ENCODE measurements at regions not wholly inside any gene's neighbourhood (a gene's known extent, or its start where the extent isn't known, plus 50 kb on each side); places are given as distances from the start of the nearest gene placed in this dataset.

DNA sequence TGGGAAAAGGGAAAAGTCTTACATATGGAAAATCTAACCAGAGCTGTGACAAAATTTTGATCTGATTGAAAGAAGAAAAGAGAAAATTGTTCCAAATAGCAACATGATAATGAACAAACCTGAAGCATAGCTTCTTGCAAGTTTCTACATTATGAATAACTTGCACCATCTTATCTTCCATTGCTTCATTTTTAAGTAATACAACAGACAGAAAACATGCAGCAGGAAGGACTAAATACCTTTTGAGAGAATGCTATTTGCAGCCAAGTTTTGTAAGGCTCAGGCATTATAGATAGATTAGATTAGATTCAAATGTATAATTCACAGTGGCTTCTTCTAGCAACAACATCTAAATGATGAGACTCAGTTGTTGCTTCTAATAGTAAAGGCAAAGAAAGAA, 441.4 kb downstream of the AEBP2 start:
- H2BK120ac ChIP-seq (ENCODE audit: low read depth, low read length), result no peak overlapping the region
- H3K36me3 ChIP-seq (replicated peaks in 1 of 2; ENCODE audit: control insufficient read depth in 2 of 2, insufficient read depth in 2 of 2, low read length in 2 of 2), result no peaks in the 10 kb centered on the region
- H2AFZ ChIP-seq (ENCODE audit: low read length), result no peak overlapping the region
- no peak overlapping the region for H3K4ac ChIP-seq (ENCODE audit: low read length)
- H3K9ac ChIP-seq (ENCODE audit: low read depth, low read length, poor library complexity), result no peak overlapping the region
- H3K27ac ChIP-seq (replicated peaks; ENCODE audit: low read length), result no peak overlapping the region
- H3K79me1 ChIP-seq (ENCODE audit: low read depth, low read length), result no peaks in the 10 kb centered on the region
- H3K18ac ChIP-seq (ENCODE audit: low read length), result no peak overlapping the region
- no peak overlapping the region for H4K91ac ChIP-seq (ENCODE audit: low read depth, low read length, poor library complexity)
- H2BK12ac ChIP-seq (ENCODE audit: low read length), result no peak overlapping the region
- H2BK15ac ChIP-seq (ENCODE audit: low read length), result no peak overlapping the region
- peaks cover 0 to 16% of the 10 kb centered on the region in 2 donors for H3K9me3 ChIP-seq (replicated peaks in 1 of 2; ENCODE audit: control insufficient read depth in 2 of 2, insufficient read depth in 1 of 2, low read depth in 1 of 2, low read length in 2 of 2)
- H3K27me3 ChIP-seq (ENCODE audit: control insufficient read depth in 3 of 3, insufficient read depth in 3 of 3, low read depth in 1 of 3, low read length in 3 of 3), result no peaks in the 10 kb centered on the region
- H4K8ac ChIP-seq (ENCODE audit: low read depth, low read length), result no peak overlapping the region
- no peak overlapping the region for H3K14ac ChIP-seq (ENCODE audit: low read length)
- H2AK5ac ChIP-seq (ENCODE audit: low read depth, low read length), result no peak overlapping the region
- no peak overlapping the region for H2BK5ac ChIP-seq (ENCODE audit: low read length)
- H3K4me1 ChIP-seq (ENCODE audit: control insufficient read depth in 2 of 2, insufficient read depth in 1 of 2, low read depth in 1 of 2, low read length in 2 of 2), result peaks cover 0 to 2% of the 10 kb centered on the region in 2 donors
- H3K4me3 ChIP-seq (ENCODE audit: low read length in 2 of 2), result no peak overlapping the region
- no peak overlapping the region for H3K23ac ChIP-seq (ENCODE audit: low read depth, low read length, poor library complexity)
- no peak for DNase-seq (ENCODE audit: low spot score)
- H3K4me2 ChIP-seq (ENCODE audit: insufficient read depth, low read length, poor library complexity, severe bottlenecking), result no peak overlapping the region

DNA sequence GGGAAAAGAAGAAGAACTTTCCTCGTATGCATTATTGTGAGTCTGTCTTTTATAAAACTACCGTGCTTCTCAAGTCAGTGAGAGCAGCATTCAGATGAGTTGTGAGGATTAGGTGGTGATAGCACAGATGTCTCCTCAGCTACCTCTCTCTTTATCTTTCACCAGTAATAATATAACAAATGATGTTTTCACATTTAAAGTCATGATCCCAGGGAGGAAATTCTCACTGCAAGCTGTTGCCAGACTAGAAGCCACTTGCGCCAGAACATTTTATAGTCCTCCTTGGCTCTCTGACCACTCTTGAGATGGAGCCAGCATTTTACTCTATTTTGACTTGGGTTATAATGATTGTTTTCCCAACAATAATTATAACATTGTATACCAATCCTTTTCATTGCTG, 443.1 kb downstream of the AEBP2 start:
- Histone ChIP-seq H3K27me3 (ENCODE audit: control insufficient read depth in 3 of 3, insufficient read depth in 3 of 3, low read depth in 1 of 3, low read length in 3 of 3) (no peaks in the 10 kb centered on the region), H3K79me1 (ENCODE audit: low read depth, low read length) (no peaks in the 10 kb centered on the region), H3K14ac (ENCODE audit: low read length) (no peak overlapping the region), H3K4ac (ENCODE audit: low read length) (no peak overlapping the region), H2BK15ac (ENCODE audit: low read length) (no peak overlapping the region), H2AK5ac (ENCODE audit: low read depth, low read length) (no peak overlapping the region), H3K9ac (ENCODE audit: low read depth, low read length, poor library complexity) (no peak overlapping the region), H2BK120ac (ENCODE audit: low read depth, low read length) (no peak overlapping the region), H2AFZ (ENCODE audit: low read length) (no peak overlapping the region), H3K4me3 (ENCODE audit: low read length in 2 of 2) (no peak overlapping the region), H3K23ac (ENCODE audit: low read depth, low read length, poor library complexity) (no peak overlapping the region), H2BK12ac (ENCODE audit: low read length) (no peak overlapping the region), H3K36me3 (replicated peaks in 1 of 2; ENCODE audit: control insufficient read depth in 2 of 2, insufficient read depth in 2 of 2, low read length in 2 of 2) (no peaks in the 10 kb centered on the region), H4K8ac (ENCODE audit: low read depth, low read length) (no peak overlapping the region), H2BK5ac (ENCODE audit: low read length) (no peak overlapping the region), H3K9me3 (replicated peaks in 1 of 2; ENCODE audit: control insufficient read depth in 2 of 2, insufficient read depth in 1 of 2, low read depth in 1 of 2, low read length in 2 of 2) (peaks cover 0 to 16% of the 10 kb centered on the region in 2 donors), H3K4me2 (ENCODE audit: insufficient read depth, low read length, poor library complexity, severe bottlenecking) (no peak overlapping the region), H3K4me1 (ENCODE audit: control insufficient read depth in 2 of 2, insufficient read depth in 1 of 2, low read depth in 1 of 2, low read length in 2 of 2) (peaks cover 0 to 6% of the 10 kb centered on the region in 2 donors), H3K27ac (replicated peaks; ENCODE audit: low read length) (no peak overlapping the region), H4K91ac (ENCODE audit: low read depth, low read length, poor library complexity) (no peak overlapping the region), H3K18ac (ENCODE audit: low read length) (no peak overlapping the region)
- no peak for DNase-seq (ENCODE audit: low spot score)
- WGBS, 2 donors (ENCODE audit: extremely low coverage in 2 of 2, insufficient read length in 2 of 2, insufficient replicate concordance in 1 of 2), result no CpG with 5 or more reads among the region's 3 CpGs

DNA sequence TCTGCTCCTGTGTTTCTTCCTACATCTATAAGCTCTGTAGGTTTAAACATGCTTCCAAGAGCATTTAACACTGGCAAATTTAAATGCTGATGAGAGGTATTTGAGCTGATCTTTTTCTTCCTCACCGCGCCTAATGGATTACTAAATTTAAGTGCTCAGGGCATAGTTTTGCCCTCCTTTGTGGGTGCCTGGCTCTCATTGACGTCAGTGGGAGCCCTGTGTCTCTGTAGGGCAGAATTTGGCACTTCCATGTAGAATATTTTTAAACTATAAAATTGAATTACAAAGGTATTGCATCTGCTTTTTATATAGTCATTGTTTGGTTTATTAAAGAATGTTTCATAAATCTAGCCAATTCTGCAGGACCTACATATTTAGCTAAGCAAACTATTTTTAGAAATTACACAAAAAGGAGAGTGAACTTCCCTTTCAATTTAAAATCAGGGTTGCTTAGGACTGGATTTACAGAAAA, 444.8 kb downstream of the AEBP2 start:
- no peak overlapping the region for H3K14ac ChIP-seq (ENCODE audit: low read length)
- no peak overlapping the region for H3K4me3 ChIP-seq (ENCODE audit: low read length in 2 of 2)
- H3K36me3 ChIP-seq (replicated peaks in 1 of 2; ENCODE audit: control insufficient read depth in 2 of 2, insufficient read depth in 2 of 2, low read length in 2 of 2), result no peaks in the 10 kb centered on the region
- H2BK120ac ChIP-seq (ENCODE audit: low read depth, low read length), result no peak overlapping the region
- H2BK15ac ChIP-seq (ENCODE audit: low read length), result no peak overlapping the region
- no peak overlapping the region for H4K8ac ChIP-seq (ENCODE audit: low read depth, low read length)
- H3K27me3 ChIP-seq (ENCODE audit: control insufficient read depth in 3 of 3, insufficient read depth in 3 of 3, low read depth in 1 of 3, low read length in 3 of 3), result no peaks in the 10 kb centered on the region
- H3K9me3 ChIP-seq (replicated peaks in 1 of 2; ENCODE audit: control insufficient read depth in 2 of 2, insufficient read depth in 1 of 2, low read depth in 1 of 2, low read length in 2 of 2), result peaks cover 0 to 16% of the 10 kb centered on the region in 2 donors
- no peak overlapping the region for H2BK12ac ChIP-seq (ENCODE audit: low read length)
- no peaks in the 10 kb centered on the region for H3K79me1 ChIP-seq (ENCODE audit: low read depth, low read length)
- no peak overlapping the region for H4K91ac ChIP-seq (ENCODE audit: low read depth, low read length, poor library complexity)
- H3K9ac ChIP-seq (ENCODE audit: low read depth, low read length, poor library complexity), result no peak overlapping the region
- no peak overlapping the region for H3K4me2 ChIP-seq (ENCODE audit: insufficient read depth, low read length, poor library complexity, severe bottlenecking)
- H3K4ac ChIP-seq (ENCODE audit: low read length), result no peak overlapping the region
- no peak overlapping the region for H2AK5ac ChIP-seq (ENCODE audit: low read depth, low read length)
- DNase-seq (ENCODE audit: low spot score), result no peak
- no peak overlapping the region for H3K23ac ChIP-seq (ENCODE audit: low read depth, low read length, poor library complexity)
- no peak overlapping the region for H2BK5ac ChIP-seq (ENCODE audit: low read length)
- no peak overlapping the region for H3K27ac ChIP-seq (replicated peaks; ENCODE audit: low read length)
- H3K18ac ChIP-seq (ENCODE audit: low read length), result no peak overlapping the region
- WGBS, 2 donors (ENCODE audit: extremely low coverage in 2 of 2, insufficient read length in 2 of 2, insufficient replicate concordance in 1 of 2), result no CpG with 5 or more reads among the region's 3 CpGs
- peaks cover 0 to 6% of the 10 kb centered on the region in 2 donors for H3K4me1 ChIP-seq (ENCODE audit: control insufficient read depth in 2 of 2, insufficient read depth in 1 of 2, low read depth in 1 of 2, low read length in 2 of 2)
- H2AFZ ChIP-seq (ENCODE audit: low read length), result no peak overlapping the region

DNA sequence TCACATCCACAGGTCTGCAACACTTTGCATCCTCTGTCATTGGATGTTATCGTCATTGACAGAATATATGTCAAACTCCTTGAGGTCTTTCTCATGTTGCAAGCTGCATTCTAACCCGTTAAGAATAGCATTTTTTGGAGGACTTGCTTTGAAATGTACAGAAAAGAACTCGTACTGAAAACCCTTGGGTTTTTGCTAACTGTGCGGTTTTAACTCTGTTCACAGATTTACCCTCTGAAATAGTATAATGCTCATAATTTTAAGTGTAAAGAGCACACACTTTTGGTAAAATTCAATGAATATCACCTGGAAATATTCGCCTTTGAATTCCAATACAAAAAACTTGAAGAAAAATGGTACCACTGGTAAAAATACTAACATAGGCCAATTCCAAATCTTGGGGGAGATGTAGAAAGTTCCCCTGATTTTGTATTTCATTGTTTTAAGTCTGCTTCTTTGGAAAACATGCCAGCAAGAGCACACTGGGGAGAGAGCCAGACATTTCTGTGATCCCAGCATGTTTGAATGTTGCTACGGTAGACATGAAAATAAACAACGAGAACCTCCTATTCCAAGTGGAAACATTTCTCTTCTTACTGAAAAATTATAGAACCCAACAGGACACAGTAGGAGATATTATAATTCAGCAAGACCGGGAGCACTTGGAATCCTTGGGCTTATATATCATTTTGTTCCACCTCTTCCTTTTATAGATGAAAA, 446.0 kb downstream of the AEBP2 start:
- H3K9ac ChIP-seq (ENCODE audit: low read depth, low read length, poor library complexity), result no peak overlapping the region
- no peak overlapping the region for H2AK5ac ChIP-seq (ENCODE audit: low read depth, low read length)
- no peaks in the 10 kb centered on the region for H3K79me1 ChIP-seq (ENCODE audit: low read depth, low read length)
- H3K14ac ChIP-seq (ENCODE audit: low read length), result no peak overlapping the region
- H2AFZ ChIP-seq (ENCODE audit: low read length), result peak overlapping the region; percentile 56
- H4K8ac ChIP-seq (ENCODE audit: low read depth, low read length), result no peak overlapping the region
- peaks cover 0 to 16% of the 10 kb centered on the region in 2 donors for H3K9me3 ChIP-seq (replicated peaks in 1 of 2; ENCODE audit: control insufficient read depth in 2 of 2, insufficient read depth in 1 of 2, low read depth in 1 of 2, low read length in 2 of 2)
- H2BK5ac ChIP-seq (ENCODE audit: low read length), result no peak overlapping the region
- H3K36me3 ChIP-seq (replicated peaks in 1 of 2; ENCODE audit: control insufficient read depth in 2 of 2, insufficient read depth in 2 of 2, low read length in 2 of 2), result no peaks in the 10 kb centered on the region
- no peak overlapping the region for H4K91ac ChIP-seq (ENCODE audit: low read depth, low read length, poor library complexity)
- no peak for DNase-seq (ENCODE audit: low spot score)
- H3K27me3 ChIP-seq (ENCODE audit: control insufficient read depth in 3 of 3, insufficient read depth in 3 of 3, low read depth in 1 of 3, low read length in 3 of 3), result no peaks in the 10 kb centered on the region
- H3K23ac ChIP-seq (ENCODE audit: low read depth, low read length, poor library complexity), result no peak overlapping the region
- peaks cover 0 to 6% of the 10 kb centered on the region in 2 donors for H3K4me1 ChIP-seq (ENCODE audit: control insufficient read depth in 2 of 2, insufficient read depth in 1 of 2, low read depth in 1 of 2, low read length in 2 of 2)
- no peak overlapping the region for H2BK120ac ChIP-seq (ENCODE audit: low read depth, low read length)
- no peak overlapping the region for H3K4me2 ChIP-seq (ENCODE audit: insufficient read depth, low read length, poor library complexity, severe bottlenecking)
- no peak overlapping the region for H3K4ac ChIP-seq (ENCODE audit: low read length)
- no CpG with 5 or more reads among the region's 8 CpGs for WGBS, 2 donors (ENCODE audit: extremely low coverage in 2 of 2, insufficient read length in 2 of 2, insufficient replicate concordance in 1 of 2)
- no peak overlapping the region for H3K4me3 ChIP-seq (ENCODE audit: low read length in 2 of 2)
- H3K27ac ChIP-seq (replicated peaks; ENCODE audit: low read length), result no peak overlapping the region
- H2BK15ac ChIP-seq (ENCODE audit: low read length), result no peak overlapping the region
- H2BK12ac ChIP-seq (ENCODE audit: low read length), result no peak overlapping the region
- H3K18ac ChIP-seq (ENCODE audit: low read length), result no peak overlapping the region
